Neuronal stem cell (in vitro differentiated cells): ENCODE measurements at regions not wholly inside any gene's neighbourhood (a gene's known extent, or its start where the extent isn't known, plus 50 kb on each side); places are given as distances from the start of the nearest gene placed in this dataset.

Experiments used
- DNase-seq: peaks from one replicate; pipeline ENCODE4 v3.0.0-alpha.2; 2013; ENCODE audit warnings: low spot score
- H2AFZ ChIP-seq: one replicate; pipeline ENCODE4 v1.6.1; 2013; ENCODE audit warnings: mild to moderate bottlenecking, low read length, inconsistent platforms
- H2AK5ac ChIP-seq: 2 replicates; pipeline ENCODE4 v1.6.1; 2013; ENCODE audit warnings: low read depth, mild to moderate bottlenecking, inconsistent platforms, low read length, moderate library complexity, mixed read lengths
- H2BK120ac ChIP-seq: 2 replicates; pipeline ENCODE4 v1.6.1; 2013; ENCODE audit warnings: low read depth, mild to moderate bottlenecking, inconsistent platforms, low read length, moderate library complexity, mixed read lengths
- H2BK12ac ChIP-seq: one replicate; pipeline ENCODE4 v1.6.1; 2013; ENCODE audit warnings: low read length, inconsistent platforms
- H2BK15ac ChIP-seq: 2 replicates; pipeline ENCODE4 v1.6.1; 2013; ENCODE audit warnings: mild to moderate bottlenecking, low read length, inconsistent platforms, mixed read lengths
- H2BK5ac ChIP-seq: one replicate; pipeline ENCODE4 v1.6.1; 2013; ENCODE audit warnings: inconsistent platforms, mild to moderate bottlenecking, low read length, moderate library complexity
- H3K14ac ChIP-seq: one replicate; pipeline ENCODE4 v1.6.1; 2013; ENCODE audit warnings: low read length, inconsistent platforms
- H3K18ac ChIP-seq: 2 replicates; pipeline ENCODE4 v1.6.1; 2013; ENCODE audit warnings: low read length, inconsistent platforms
- H3K23ac ChIP-seq: 2 replicates; pipeline ENCODE4 v1.6.1; 2013; ENCODE audit warnings: low read depth, mild to moderate bottlenecking, mixed read lengths, low read length, inconsistent platforms; ENCODE audit not compliant: poor library complexity
- H3K27ac ChIP-seq: replicated peaks from 3 replicates; pipeline ENCODE4 v1.5.1; 2013; ENCODE audit warnings: low read length, inconsistent platforms
- H3K27me3 ChIP-seq, 3 experiments: 2 replicates each; pipeline ENCODE4 v1.6.1; 2013; ENCODE audit warnings: low read length in 3 of 3, mild to moderate bottlenecking in 2 of 3, inconsistent platforms in 1 of 3, low read depth in 1 of 3, mixed read lengths in 1 of 3, moderate library complexity in 1 of 3; ENCODE audit not compliant: control insufficient read depth in 3 of 3, insufficient read depth in 3 of 3
- H3K36me3 ChIP-seq, 2 donors: replicated peaks in 1 of 2; 2 replicates each; pipeline ENCODE4 v1.6.1; 2013; ENCODE audit warnings: low read length in 2 of 2; ENCODE audit not compliant: control insufficient read depth in 2 of 2, insufficient read depth in 2 of 2
- H3K4ac ChIP-seq: 2 replicates; pipeline ENCODE4 v1.6.1; 2013; ENCODE audit warnings: inconsistent platforms, mild to moderate bottlenecking, low read length, moderate library complexity
- H3K4me1 ChIP-seq, 2 donors: 1 replicate in 1 of 2; 2 replicates in 1 of 2; pipeline ENCODE4 v1.6.1; 2013; ENCODE audit warnings: low read length in 2 of 2, low read depth in 1 of 2; ENCODE audit not compliant: control insufficient read depth in 2 of 2, insufficient read depth in 1 of 2
- H3K4me2 ChIP-seq: one replicate; pipeline ENCODE4 v1.6.1; 2013; ENCODE audit warnings: mild to moderate bottlenecking, low read length, inconsistent platforms; ENCODE audit not compliant: insufficient read depth, poor library complexity, severe bottlenecking
- H3K4me3 ChIP-seq, 2 donors: 2 replicates each; pipeline ENCODE4 v1.5.1; 2013; ENCODE audit warnings: low read length in 2 of 2, mild to moderate bottlenecking in 2 of 2, inconsistent platforms in 1 of 2, moderate library complexity in 1 of 2
- H3K79me1 ChIP-seq: one replicate; pipeline ENCODE4 v1.6.1; 2013; ENCODE audit warnings: low read depth, mild to moderate bottlenecking, inconsistent platforms, low read length, moderate library complexity
- H3K9ac ChIP-seq: one replicate; pipeline ENCODE4 v1.6.1; 2013; ENCODE audit warnings: mild to moderate bottlenecking, low read depth, low read length, inconsistent platforms; ENCODE audit not compliant: poor library complexity
- H3K9me3 ChIP-seq, 2 donors: replicated peaks in 1 of 2; 2 replicates each; pipeline versions ENCODE3 to v1.6.1; 2013; ENCODE audit warnings: low read length in 2 of 2, mild to moderate bottlenecking in 2 of 2, inconsistent platforms in 1 of 2, low read depth in 1 of 2, mixed read lengths in 1 of 2, moderate library complexity in 1 of 2; ENCODE audit not compliant: control insufficient read depth in 2 of 2, insufficient read depth in 1 of 2
- H4K8ac ChIP-seq: one replicate; pipeline ENCODE4 v1.6.1; 2013; ENCODE audit warnings: low read depth, mild to moderate bottlenecking, inconsistent platforms, low read length, moderate library complexity
- H4K91ac ChIP-seq: one replicate; pipeline ENCODE4 v1.6.1; 2013; ENCODE audit warnings: low read length, low read depth, mild to moderate bottlenecking, inconsistent platforms; ENCODE audit not compliant: poor library complexity
- WGBS, 2 donors: extraction: QIAGEN DNeasy Blood & Tissue Kit; methylation state at CpG; one replicate each; pipeline ENCODE4 v1.1.7; 2013; ENCODE audit warnings: missing lambda C conversion rate in 2 of 2, mixed read lengths in 1 of 2; ENCODE audit not compliant: insufficient read length in 2 of 2, insufficient replicate concordance in 1 of 2; ENCODE audit errors: extremely low coverage in 2 of 2; 5-methylcytosine and 5-hydroxymethylcytosine counted together

GRCh38 chr4:151862766-151863165 lies 102.0 kb upstream of the GATB start:
- no CpG with 5 or more reads among the region's 7 CpGs for WGBS, 2 donors
- no peaks in the 10 kb centered on the region for H3K36me3 ChIP-seq
- no peak overlapping the region for H3K27ac ChIP-seq
- H2BK5ac ChIP-seq = no peak overlapping the region
- H2AK5ac ChIP-seq = no peak overlapping the region
- H3K4ac ChIP-seq = no peak overlapping the region
- H3K9ac ChIP-seq = no peak overlapping the region
- H3K9me3 ChIP-seq = peaks cover 0 to 2% of the 10 kb centered on the region in 2 donors
- H2BK120ac ChIP-seq = no peak overlapping the region
- H4K8ac ChIP-seq = no peak overlapping the region
- no peak overlapping the region for H4K91ac ChIP-seq
- no peak overlapping the region for H2BK12ac ChIP-seq
- peaks cover 0 to 2% of the 10 kb centered on the region in 2 donors for H3K4me1 ChIP-seq
- H3K27me3 ChIP-seq = no peaks in the 10 kb centered on the region
- no peaks in the 10 kb centered on the region for H3K79me1 ChIP-seq
- H3K14ac ChIP-seq = no peak overlapping the region
- no peak overlapping the region for H3K4me3 ChIP-seq
- no peak overlapping the region for H2BK15ac ChIP-seq
- no peak overlapping the region for H3K23ac ChIP-seq
- no peak overlapping the region for H3K18ac ChIP-seq
- no peak for DNase-seq
- no peak overlapping the region for H3K4me2 ChIP-seq
- H2AFZ ChIP-seq = no peak overlapping the region

DNA sequence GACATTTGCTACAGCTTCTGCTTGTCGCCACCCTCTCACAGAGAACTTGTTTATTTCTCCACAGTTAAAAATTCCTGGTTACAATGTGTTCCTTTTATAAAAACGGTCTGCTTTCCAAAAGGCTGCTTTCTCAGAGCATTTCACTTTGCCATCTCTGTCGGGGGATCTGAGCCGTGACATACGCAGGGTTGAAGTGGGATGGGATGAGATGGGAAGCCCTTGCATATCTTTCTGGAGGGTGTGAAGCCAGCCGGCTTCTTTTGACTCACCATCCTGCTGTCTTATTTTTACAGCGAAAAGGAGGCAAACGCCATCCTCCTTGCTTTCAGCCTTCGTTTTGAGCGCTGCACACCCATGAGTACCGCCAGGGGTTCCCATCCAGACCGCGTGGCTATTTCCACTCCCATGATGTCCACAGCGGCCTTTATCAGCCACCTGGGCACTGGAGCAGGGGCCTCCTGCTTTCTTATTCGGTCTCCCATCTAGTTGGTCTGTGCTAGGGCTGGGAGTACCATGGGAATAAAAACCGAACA lies 99.8 kb upstream of the GATB start:
- no peak for DNase-seq

GRCh38 chr4:151859641-151860040 lies 98.8 kb upstream of the GATB start:
- no peak overlapping the region for H3K4me3 ChIP-seq
- no CpG with 5 or more reads among the region's 3 CpGs for whole genome bisulfite sequencing, 2 donors
- no peak overlapping the region for H2BK5ac ChIP-seq
- H3K9me3 ChIP-seq = no peaks in the 10 kb centered on the region
- no peak for DNase-seq
- no peak overlapping the region for H2BK15ac ChIP-seq
- H3K18ac ChIP-seq = no peak overlapping the region
- peaks cover 0 to 2% of the 10 kb centered on the region in 2 donors for H3K4me1 ChIP-seq
- no peak overlapping the region for H3K4ac ChIP-seq
- no peaks in the 10 kb centered on the region for H3K27me3 ChIP-seq
- no peak overlapping the region for H3K4me2 ChIP-seq
- H2AFZ ChIP-seq = no peak overlapping the region
- H3K23ac ChIP-seq = no peak overlapping the region
- no peak overlapping the region for H2BK12ac ChIP-seq
- H4K8ac ChIP-seq = no peak overlapping the region
- H3K27ac ChIP-seq = no peak overlapping the region
- H3K9ac ChIP-seq = no peak overlapping the region
- no peak overlapping the region for H3K14ac ChIP-seq
- H3K36me3 ChIP-seq = no peaks in the 10 kb centered on the region
- no peak overlapping the region for H2BK120ac ChIP-seq
- no peak overlapping the region for H4K91ac ChIP-seq
- no peaks in the 10 kb centered on the region for H3K79me1 ChIP-seq
- no peak overlapping the region for H2AK5ac ChIP-seq

More for the DNA sequence above, 99.8 kb upstream of the GATB start:
- Histone ChIP-seq H3K9me3 (no peaks in the 10 kb centered on the region), H2BK12ac (no peak overlapping the region), H2AFZ (no peak overlapping the region), H3K9ac (no peak overlapping the region), H3K14ac (no peak overlapping the region), H3K23ac (no peak overlapping the region), H3K27ac (no peak overlapping the region), H2BK5ac (no peak overlapping the region), H3K4ac (no peak overlapping the region), H2BK15ac (no peak overlapping the region), H3K4me1 (peaks cover 0 to 2% of the 10 kb centered on the region in 2 donors), H2BK120ac (no peak overlapping the region), H3K18ac (no peak overlapping the region), H3K36me3 (no peaks in the 10 kb centered on the region), H3K27me3 (no peaks in the 10 kb centered on the region), H4K91ac (no peak overlapping the region), H2AK5ac (no peak overlapping the region), H3K79me1 (no peaks in the 10 kb centered on the region), H4K8ac (no peak overlapping the region), H3K4me2 (no peak overlapping the region), H3K4me3 (no peak overlapping the region)
- no CpG with 5 or more reads among the region's 16 CpGs for WGBS, 2 donors

- Histone ChIP-seq H3K27me3 (no peaks in the 10 kb centered on the region), H3K4me1 (peaks cover 0 to 2% of the 10 kb centered on the region in 2 donors), H3K23ac (no peak overlapping the region), H4K8ac (no peak overlapping the region), H3K79me1 (no peaks in the 10 kb centered on the region), H3K4me2 (no peak overlapping the region), H3K36me3 (no peaks in the 10 kb centered on the region), H3K27ac (no peak overlapping the region), H3K18ac (no peak overlapping the region), H3K9ac (no peak overlapping the region), H2BK5ac (no peak overlapping the region), H3K4me3 (no peak overlapping the region), H2BK15ac (no peak overlapping the region), H2AFZ (no peak overlapping the region), H3K14ac (no peak overlapping the region), H2BK12ac (no peak overlapping the region), H4K91ac (no peak overlapping the region), H2AK5ac (no peak overlapping the region), H2BK120ac (no peak overlapping the region), H3K9me3 (no peaks in the 10 kb centered on the region), H3K4ac (no peak overlapping the region)
- DNase-seq = no peak
- WGBS, 2 donors = no CpG with 5 or more reads among the region's 4 CpGs
Observed at GRCh38 chr4:151858356-151858755, 97.5 kb upstream of the GATB start.
